ENCODE measurements at regions not wholly inside any gene's neighbourhood (a gene's known extent, or its start where the extent isn't known, plus 50 kb on each side); places are given as distances from the start of the nearest gene placed in this dataset.

DNA sequence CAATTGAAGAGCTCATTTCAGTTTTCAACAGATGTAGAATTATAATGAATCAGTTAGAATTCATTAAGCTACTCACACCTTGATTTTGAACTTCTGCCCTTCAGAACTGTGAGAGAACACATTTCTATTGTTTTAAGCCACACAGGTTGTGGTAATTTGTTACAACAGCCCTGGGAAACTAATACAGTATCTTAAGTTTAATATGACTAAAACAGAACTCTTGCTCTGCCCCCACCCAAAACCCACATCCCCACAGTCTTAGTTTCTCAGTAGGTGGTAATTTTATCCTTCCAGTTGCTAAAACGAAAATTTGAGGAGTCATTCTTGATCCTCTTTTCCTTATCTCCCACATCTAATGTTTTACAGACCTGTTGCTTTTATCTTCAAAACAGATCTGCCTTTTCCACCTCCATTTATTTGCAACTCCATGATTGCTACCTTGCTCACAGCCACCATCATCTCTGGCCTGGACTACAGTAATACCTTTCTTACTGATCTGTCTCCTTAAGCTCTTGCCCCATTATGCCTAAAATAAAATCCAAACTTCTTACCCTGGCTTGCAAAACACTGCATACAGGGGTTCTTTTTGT lies 72.8 kb upstream of the NXPH1 start:
- Mint-ChIP-seq H3K36me3 (peaks cover 32% of the 10 kb centered on the region), H3K4me3 (no peak overlapping the region), H3K9me3 (peaks cover 23% of the 10 kb centered on the region), H3K4me1 (peaks cover 81% of the 10 kb centered on the region), H3K27me3 (ENCODE audit: low read depth) (no peaks in the 10 kb centered on the region), H3K27ac (peak overlapping the region; percentile 97)
- ChIA-PET CTCF (interaction anchor here (0.9 to 1.8 kb wide), 3 partner anchors 65 to 99 kb away, joined by 3 to 9 read pairs (median 6); partner anchors contain the start of gene ICA1), POLR2A (no interaction called here)
- no peak for TF ChIP-seq EMX1 (CRISPR knock-in tag; IDR thresholded peaks at IDR 0.05)
- no peak for TF ChIP-seq NFATC4 (CRISPR knock-in tag; IDR thresholded peaks at IDR 0.05)
- TF ChIP-seq ZNF263 (CRISPR knock-in tag; IDR thresholded peaks at IDR 0.05; ENCODE audit: low read depth), result no peak
- TF ChIP-seq, protein P1, sequence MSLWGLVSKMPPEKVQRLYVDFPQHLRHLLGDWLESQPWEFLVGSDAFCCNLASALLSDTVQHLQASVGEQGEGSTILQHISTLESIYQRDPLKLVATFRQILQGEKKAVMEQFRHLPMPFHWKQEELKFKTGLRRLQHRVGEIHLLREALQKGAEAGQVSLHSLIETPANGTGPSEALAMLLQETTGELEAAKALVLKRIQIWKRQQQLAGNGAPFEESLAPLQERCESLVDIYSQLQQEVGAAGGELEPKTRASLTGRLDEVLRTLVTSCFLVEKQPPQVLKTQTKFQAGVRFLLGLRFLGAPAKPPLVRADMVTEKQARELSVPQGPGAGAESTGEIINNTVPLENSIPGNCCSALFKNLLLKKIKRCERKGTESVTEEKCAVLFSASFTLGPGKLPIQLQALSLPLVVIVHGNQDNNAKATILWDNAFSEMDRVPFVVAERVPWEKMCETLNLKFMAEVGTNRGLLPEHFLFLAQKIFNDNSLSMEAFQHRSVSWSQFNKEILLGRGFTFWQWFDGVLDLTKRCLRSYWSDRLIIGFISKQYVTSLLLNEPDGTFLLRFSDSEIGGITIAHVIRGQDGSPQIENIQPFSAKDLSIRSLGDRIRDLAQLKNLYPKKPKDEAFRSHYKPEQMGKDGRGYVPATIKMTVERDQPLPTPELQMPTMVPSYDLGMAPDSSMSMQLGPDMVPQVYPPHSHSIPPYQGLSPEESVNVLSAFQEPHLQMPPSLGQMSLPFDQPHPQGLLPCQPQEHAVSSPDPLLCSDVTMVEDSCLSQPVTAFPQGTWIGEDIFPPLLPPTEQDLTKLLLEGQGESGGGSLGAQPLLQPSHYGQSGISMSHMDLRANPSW (CRISPR knock-in tag; conservative IDR thresholded peaks at IDR 0.05; ENCODE audit: low read depth), result no peak
- TF ChIP-seq, protein P2, sequence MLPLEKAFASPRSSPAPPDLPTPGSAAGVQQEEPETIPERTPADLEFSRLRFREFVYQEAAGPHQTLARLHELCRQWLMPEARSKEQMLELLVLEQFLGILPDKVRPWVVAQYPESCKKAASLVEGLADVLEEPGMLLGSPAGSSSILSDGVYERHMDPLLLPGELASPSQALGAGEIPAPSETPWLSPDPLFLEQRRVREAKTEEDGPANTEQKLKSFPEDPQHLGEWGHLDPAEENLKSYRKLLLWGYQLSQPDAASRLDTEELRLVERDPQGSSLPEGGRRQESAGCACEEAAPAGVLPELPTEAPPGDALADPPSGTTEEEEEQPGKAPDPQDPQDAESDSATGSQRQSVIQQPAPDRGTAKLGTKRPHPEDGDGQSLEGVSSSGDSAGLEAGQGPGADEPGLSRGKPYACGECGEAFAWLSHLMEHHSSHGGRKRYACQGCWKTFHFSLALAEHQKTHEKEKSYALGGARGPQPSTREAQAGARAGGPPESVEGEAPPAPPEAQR (CRISPR knock-in tag; IDR thresholded peaks at IDR 0.05), result no peak
- TF ChIP-seq TEAD1 (CRISPR knock-in tag; IDR thresholded peaks at IDR 0.05), result no peak
- TF ChIP-seq, protein P3, sequence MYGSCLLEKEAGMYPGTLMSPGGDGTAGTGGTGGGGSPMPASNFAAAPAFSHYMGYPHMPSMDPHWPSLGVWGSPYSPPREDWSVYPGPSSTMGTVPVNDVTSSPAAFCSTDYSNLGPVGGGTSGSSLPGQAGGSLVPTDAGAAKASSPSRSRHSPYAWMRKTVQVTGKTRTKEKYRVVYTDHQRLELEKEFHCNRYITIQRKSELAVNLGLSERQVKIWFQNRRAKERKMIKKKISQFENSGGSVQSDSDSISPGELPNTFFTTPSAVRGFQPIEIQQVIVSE (CRISPR knock-in tag; IDR thresholded peaks at IDR 0.05; ENCODE audit: borderline replicate concordance), result no peak
- TF ChIP-seq, protein P4, sequence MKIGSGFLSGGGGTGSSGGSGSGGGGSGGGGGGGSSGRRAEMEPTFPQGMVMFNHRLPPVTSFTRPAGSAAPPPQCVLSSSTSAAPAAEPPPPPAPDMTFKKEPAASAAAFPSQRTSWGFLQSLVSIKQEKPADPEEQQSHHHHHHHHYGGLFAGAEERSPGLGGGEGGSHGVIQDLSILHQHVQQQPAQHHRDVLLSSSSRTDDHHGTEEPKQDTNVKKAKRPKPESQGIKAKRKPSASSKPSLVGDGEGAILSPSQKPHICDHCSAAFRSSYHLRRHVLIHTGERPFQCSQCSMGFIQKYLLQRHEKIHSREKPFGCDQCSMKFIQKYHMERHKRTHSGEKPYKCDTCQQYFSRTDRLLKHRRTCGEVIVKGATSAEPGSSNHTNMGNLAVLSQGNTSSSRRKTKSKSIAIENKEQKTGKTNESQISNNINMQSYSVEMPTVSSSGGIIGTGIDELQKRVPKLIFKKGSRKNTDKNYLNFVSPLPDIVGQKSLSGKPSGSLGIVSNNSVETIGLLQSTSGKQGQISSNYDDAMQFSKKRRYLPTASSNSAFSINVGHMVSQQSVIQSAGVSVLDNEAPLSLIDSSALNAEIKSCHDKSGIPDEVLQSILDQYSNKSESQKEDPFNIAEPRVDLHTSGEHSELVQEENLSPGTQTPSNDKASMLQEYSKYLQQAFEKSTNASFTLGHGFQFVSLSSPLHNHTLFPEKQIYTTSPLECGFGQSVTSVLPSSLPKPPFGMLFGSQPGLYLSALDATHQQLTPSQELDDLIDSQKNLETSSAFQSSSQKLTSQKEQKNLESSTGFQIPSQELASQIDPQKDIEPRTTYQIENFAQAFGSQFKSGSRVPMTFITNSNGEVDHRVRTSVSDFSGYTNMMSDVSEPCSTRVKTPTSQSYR (CRISPR knock-in tag; IDR thresholded peaks at IDR 0.05), result no peak
- TF ChIP-seq, protein P5, sequence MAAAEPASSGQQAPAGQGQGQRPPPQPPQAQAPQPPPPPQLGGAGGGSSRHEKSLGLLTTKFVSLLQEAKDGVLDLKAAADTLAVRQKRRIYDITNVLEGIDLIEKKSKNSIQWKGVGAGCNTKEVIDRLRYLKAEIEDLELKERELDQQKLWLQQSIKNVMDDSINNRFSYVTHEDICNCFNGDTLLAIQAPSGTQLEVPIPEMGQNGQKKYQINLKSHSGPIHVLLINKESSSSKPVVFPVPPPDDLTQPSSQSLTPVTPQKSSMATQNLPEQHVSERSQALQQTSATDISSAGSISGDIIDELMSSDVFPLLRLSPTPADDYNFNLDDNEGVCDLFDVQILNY (CRISPR knock-in tag; IDR thresholded peaks at IDR 0.05), result no peak
- TF ChIP-seq JUN (CRISPR knock-in tag; IDR thresholded peaks at IDR 0.05), result no peak
- TF ChIP-seq, protein P6, sequence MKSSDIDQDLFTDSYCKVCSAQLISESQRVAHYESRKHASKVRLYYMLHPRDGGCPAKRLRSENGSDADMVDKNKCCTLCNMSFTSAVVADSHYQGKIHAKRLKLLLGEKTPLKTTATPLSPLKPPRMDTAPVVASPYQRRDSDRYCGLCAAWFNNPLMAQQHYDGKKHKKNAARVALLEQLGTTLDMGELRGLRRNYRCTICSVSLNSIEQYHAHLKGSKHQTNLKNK (CRISPR knock-in tag; IDR thresholded peaks at IDR 0.05), result no peak
- no peak for TF ChIP-seq FOXJ3 (CRISPR knock-in tag; IDR thresholded peaks at IDR 0.05; ENCODE audit: borderline replicate concordance)
- TF ChIP-seq ATF1 (CRISPR knock-in tag; IDR thresholded peaks at IDR 0.05), result no peak
- no peak for TF ChIP-seq RORB (CRISPR knock-in tag; IDR thresholded peaks at IDR 0.05)
- DNase-seq (ENCODE audit: low spot score), result no peak
- ATAC-seq, result no peak

DNA sequence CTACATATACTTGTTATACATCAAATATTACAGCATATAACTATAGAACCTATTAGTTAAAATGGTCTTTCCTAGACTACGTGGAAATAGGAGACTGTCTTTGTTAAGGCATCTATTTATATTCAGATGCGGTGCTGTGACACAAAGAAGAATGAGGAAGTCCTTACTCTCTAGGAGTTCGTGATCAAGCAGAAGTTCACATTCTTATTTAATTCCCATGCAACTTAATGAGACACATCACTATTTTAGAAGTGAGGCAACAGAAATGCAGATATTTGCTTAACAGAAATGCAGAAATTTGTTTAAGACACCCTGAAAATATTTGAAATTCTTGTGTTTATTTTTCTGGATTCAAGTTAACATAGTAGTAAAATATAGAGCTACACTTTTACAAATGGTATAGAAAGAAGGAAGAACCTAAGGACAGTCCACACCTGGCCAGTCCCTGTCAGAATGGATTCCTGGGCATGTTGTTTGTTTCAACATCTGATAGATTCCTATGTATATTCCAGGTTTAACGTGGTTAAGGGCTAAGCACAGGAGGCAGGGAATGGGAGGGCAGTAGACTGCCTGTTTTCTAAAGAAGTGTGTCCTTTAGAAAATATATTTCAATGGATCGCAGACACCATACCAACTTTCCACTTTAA lies 70.6 kb upstream of the NXPH1 start:
- DNase-seq (ENCODE audit: low spot score) (no peak), ATAC-seq (peak; percentile 76)
- Mint-ChIP-seq H3K9me3 (peaks cover 13% of the 10 kb centered on the region), H3K4me3 (peak overlapping the region; percentile 47), H3K27me3 (ENCODE audit: low read depth) (no peaks in the 10 kb centered on the region), H3K27ac (peak overlapping the region; percentile 98), H3K4me1 (peaks cover 63% of the 10 kb centered on the region), H3K36me3 (peaks cover 20% of the 10 kb centered on the region)
- ChIA-PET CTCF (interaction anchor here (1.2 to 3.4 kb wide), 2 partner anchors 67 to 85 kb away, joined by 4 to 11 read pairs; no protein-coding TSS in a partner anchor), POLR2A (no interaction called here)
- TF ChIP-seq IRF2 (CRISPR knock-in tag; IDR thresholded peaks at IDR 0.05; ENCODE audit: borderline replicate concordance, low read depth) (no peak), RORB (CRISPR knock-in tag; IDR thresholded peaks at IDR 0.05) (no peak), ZNF138 (CRISPR knock-in tag; conservative IDR thresholded peaks at IDR 0.05) (no peak), CREM (CRISPR knock-in tag; IDR thresholded peaks at IDR 0.05) (no peak), ESRRA (CRISPR knock-in tag; IDR thresholded peaks at IDR 0.05; ENCODE audit: borderline replicate concordance) (no peak), SP1 (CRISPR knock-in tag; conservative IDR thresholded peaks at IDR 0.05) (no peak), ZNF671 (CRISPR knock-in tag; IDR thresholded peaks at IDR 0.05) (no peak), ATF1 (CRISPR knock-in tag; IDR thresholded peaks at IDR 0.05) (no peak)
- TF ChIP-seq, protein P7, sequence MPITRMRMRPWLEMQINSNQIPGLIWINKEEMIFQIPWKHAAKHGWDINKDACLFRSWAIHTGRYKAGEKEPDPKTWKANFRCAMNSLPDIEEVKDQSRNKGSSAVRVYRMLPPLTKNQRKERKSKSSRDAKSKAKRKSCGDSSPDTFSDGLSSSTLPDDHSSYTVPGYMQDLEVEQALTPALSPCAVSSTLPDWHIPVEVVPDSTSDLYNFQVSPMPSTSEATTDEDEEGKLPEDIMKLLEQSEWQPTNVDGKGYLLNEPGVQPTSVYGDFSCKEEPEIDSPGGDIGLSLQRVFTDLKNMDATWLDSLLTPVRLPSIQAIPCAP (CRISPR knock-in tag; IDR thresholded peaks at IDR 0.05), result no peak
- TF ChIP-seq, protein P8, sequence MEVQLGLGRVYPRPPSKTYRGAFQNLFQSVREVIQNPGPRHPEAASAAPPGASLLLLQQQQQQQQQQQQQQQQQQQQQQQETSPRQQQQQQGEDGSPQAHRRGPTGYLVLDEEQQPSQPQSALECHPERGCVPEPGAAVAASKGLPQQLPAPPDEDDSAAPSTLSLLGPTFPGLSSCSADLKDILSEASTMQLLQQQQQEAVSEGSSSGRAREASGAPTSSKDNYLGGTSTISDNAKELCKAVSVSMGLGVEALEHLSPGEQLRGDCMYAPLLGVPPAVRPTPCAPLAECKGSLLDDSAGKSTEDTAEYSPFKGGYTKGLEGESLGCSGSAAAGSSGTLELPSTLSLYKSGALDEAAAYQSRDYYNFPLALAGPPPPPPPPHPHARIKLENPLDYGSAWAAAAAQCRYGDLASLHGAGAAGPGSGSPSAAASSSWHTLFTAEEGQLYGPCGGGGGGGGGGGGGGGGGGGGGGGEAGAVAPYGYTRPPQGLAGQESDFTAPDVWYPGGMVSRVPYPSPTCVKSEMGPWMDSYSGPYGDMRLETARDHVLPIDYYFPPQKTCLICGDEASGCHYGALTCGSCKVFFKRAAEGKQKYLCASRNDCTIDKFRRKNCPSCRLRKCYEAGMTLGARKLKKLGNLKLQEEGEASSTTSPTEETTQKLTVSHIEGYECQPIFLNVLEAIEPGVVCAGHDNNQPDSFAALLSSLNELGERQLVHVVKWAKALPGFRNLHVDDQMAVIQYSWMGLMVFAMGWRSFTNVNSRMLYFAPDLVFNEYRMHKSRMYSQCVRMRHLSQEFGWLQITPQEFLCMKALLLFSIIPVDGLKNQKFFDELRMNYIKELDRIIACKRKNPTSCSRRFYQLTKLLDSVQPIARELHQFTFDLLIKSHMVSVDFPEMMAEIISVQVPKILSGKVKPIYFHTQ (CRISPR knock-in tag; IDR thresholded peaks at IDR 0.05), result no peak

All from WTC11 (cell line).